ENCODE measurements at regions not wholly inside any gene's neighbourhood (a gene's known extent, or its start where the extent isn't known, plus 50 kb on each side); places are given as distances from the start of the nearest gene placed in this dataset.

DNA sequence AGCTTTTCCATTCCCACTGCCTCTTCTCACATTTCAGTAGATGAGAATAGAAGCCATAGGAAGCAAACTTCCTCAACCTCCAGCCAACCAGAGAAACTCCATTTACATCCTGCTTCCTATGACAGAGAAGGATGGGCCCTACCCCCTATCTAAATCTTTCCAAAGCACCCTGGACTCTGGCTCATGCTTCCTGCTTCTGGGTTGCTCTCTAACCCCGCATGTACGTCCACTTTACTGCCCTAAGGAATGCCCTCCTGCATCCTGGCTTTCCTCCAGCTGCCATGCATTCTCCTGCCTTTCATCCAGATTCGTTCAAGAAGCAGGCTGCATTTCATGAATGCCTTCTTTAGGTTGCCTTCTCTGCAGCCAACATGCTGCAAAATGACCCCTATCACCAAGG lies 91.9 kb downstream of the FAM217A start:
- Histone ChIP-seq H3K79me2 (ENCODE audit: low read length) (no peaks in the 10 kb centered on the region), H3K9me3 (ENCODE audit: insufficient read depth, low read length) (no peaks in the 10 kb centered on the region), H3K27ac (ENCODE audit: low read length) (no peak overlapping the region), H3K36me3 (replicated peaks; ENCODE audit: low read depth, low read length) (no peaks in the 10 kb centered on the region), H2AFZ (ENCODE audit: low read depth, low read length) (no peak overlapping the region), H3K4me3 (ENCODE audit: low read length) (no peak overlapping the region), H3K4me2 (ENCODE audit: low read length) (no peak overlapping the region), H3K27me3 (ENCODE audit: low read depth, low read length) (no peaks in the 10 kb centered on the region), H3K4me1 (ENCODE audit: low read length) (no peaks in the 10 kb centered on the region), H3K9ac (ENCODE audit: low read length) (no peak overlapping the region), H4K20me1 (ENCODE audit: insufficient read depth, low read length) (no peaks in the 10 kb centered on the region)
- TF ChIP-seq, protein P1, sequence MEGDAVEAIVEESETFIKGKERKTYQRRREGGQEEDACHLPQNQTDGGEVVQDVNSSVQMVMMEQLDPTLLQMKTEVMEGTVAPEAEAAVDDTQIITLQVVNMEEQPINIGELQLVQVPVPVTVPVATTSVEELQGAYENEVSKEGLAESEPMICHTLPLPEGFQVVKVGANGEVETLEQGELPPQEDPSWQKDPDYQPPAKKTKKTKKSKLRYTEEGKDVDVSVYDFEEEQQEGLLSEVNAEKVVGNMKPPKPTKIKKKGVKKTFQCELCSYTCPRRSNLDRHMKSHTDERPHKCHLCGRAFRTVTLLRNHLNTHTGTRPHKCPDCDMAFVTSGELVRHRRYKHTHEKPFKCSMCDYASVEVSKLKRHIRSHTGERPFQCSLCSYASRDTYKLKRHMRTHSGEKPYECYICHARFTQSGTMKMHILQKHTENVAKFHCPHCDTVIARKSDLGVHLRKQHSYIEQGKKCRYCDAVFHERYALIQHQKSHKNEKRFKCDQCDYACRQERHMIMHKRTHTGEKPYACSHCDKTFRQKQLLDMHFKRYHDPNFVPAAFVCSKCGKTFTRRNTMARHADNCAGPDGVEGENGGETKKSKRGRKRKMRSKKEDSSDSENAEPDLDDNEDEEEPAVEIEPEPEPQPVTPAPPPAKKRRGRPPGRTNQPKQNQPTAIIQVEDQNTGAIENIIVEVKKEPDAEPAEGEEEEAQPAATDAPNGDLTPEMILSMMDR (IDR thresholded peaks at IDR 0.05; ENCODE audit: low read depth, low read length): no peak
- no peak for TF ChIP-seq EZH2phosphoT487 (IDR thresholded peaks at IDR 0.05; ENCODE audit: low read depth)

- no peaks in the 10 kb centered on the region for H3K36me3 ChIP-seq (replicated peaks; ENCODE audit: low read depth, low read length)
- no peaks in the 10 kb centered on the region for H3K9me3 ChIP-seq (ENCODE audit: insufficient read depth, low read length)
- H2AFZ ChIP-seq (ENCODE audit: low read depth, low read length): no peak overlapping the region
- H3K4me3 ChIP-seq (ENCODE audit: low read length): no peak overlapping the region
- TF ChIP-seq, protein P1 (IDR thresholded peaks at IDR 0.05; ENCODE audit: low read depth, low read length): no peak
- TF ChIP-seq EZH2phosphoT487 (IDR thresholded peaks at IDR 0.05; ENCODE audit: low read depth): no peak
- no peak overlapping the region for H3K9ac ChIP-seq (ENCODE audit: low read length)
- no peaks in the 10 kb centered on the region for H3K27me3 ChIP-seq (ENCODE audit: low read depth, low read length)
- no peaks in the 10 kb centered on the region for H3K79me2 ChIP-seq (ENCODE audit: low read length)
- no peak overlapping the region for H3K27ac ChIP-seq (ENCODE audit: low read length)
- H3K4me1 ChIP-seq (ENCODE audit: low read length): no peaks in the 10 kb centered on the region
- H3K4me2 ChIP-seq (ENCODE audit: low read length): no peak overlapping the region
- H4K20me1 ChIP-seq (ENCODE audit: insufficient read depth, low read length): no peaks in the 10 kb centered on the region
Observed at GRCh38 chr6:3987576-3987975, 91.4 kb downstream of the FAM217A start.

- Histone ChIP-seq H3K27ac (ENCODE audit: low read length) (no peak overlapping the region), H3K79me2 (ENCODE audit: low read length) (no peaks in the 10 kb centered on the region), H3K9me3 (ENCODE audit: insufficient read depth, low read length) (no peaks in the 10 kb centered on the region), H3K36me3 (replicated peaks; ENCODE audit: low read depth, low read length) (no peaks in the 10 kb centered on the region), H3K4me2 (ENCODE audit: low read length) (no peak overlapping the region), H3K4me3 (ENCODE audit: low read length) (no peak overlapping the region), H4K20me1 (ENCODE audit: insufficient read depth, low read length) (no peaks in the 10 kb centered on the region), H2AFZ (ENCODE audit: low read depth, low read length) (no peak overlapping the region), H3K9ac (ENCODE audit: low read length) (no peak overlapping the region), H3K27me3 (ENCODE audit: low read depth, low read length) (no peaks in the 10 kb centered on the region), H3K4me1 (ENCODE audit: low read length) (no peaks in the 10 kb centered on the region)
- TF ChIP-seq, protein P1 (IDR thresholded peaks at IDR 0.05; ENCODE audit: low read depth, low read length): peak; percentile 60
- no peak for TF ChIP-seq EZH2phosphoT487 (IDR thresholded peaks at IDR 0.05; ENCODE audit: low read depth)
Observed at GRCh38 chr6:3990692-3991491, 88.0 kb downstream of the FAM217A start.

DNA sequence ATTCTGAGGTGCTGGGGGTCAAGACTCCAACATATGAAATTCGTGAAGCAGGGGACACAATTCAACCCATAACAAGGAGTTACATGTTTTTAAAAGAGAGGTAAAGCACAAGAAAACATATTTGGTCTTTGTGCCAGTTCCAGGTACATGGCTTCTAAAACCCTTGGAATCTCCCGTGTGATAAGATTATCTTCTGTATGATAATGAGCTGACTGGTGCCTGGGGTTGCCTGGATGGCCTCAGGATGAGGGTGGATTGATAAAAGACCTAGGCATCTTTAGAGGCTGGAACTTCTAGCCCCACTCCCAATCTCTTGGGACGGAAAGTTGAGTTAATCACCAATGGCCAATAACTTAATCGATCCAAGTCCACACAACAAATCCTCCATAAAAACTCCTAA lies 87.0 kb downstream of the FAM217A start:
- Histone ChIP-seq H3K79me2 (ENCODE audit: low read length) (no peaks in the 10 kb centered on the region), H3K4me2 (ENCODE audit: low read length) (no peak overlapping the region), H3K27me3 (ENCODE audit: low read depth, low read length) (no peaks in the 10 kb centered on the region), H3K4me3 (ENCODE audit: low read length) (no peak overlapping the region), H3K36me3 (replicated peaks; ENCODE audit: low read depth, low read length) (no peaks in the 10 kb centered on the region), H3K9ac (ENCODE audit: low read length) (no peak overlapping the region), H2AFZ (ENCODE audit: low read depth, low read length) (no peak overlapping the region), H3K9me3 (ENCODE audit: insufficient read depth, low read length) (no peaks in the 10 kb centered on the region), H3K4me1 (ENCODE audit: low read length) (no peaks in the 10 kb centered on the region), H4K20me1 (ENCODE audit: insufficient read depth, low read length) (no peaks in the 10 kb centered on the region), H3K27ac (ENCODE audit: low read length) (no peak overlapping the region)
- TF ChIP-seq, protein P1 (IDR thresholded peaks at IDR 0.05; ENCODE audit: low read depth, low read length): no peak
- TF ChIP-seq EZH2phosphoT487 (IDR thresholded peaks at IDR 0.05; ENCODE audit: low read depth): no peak

All from OCI-LY3 (cell line).